ENCODE measurements at regions not wholly inside any gene's neighbourhood (a gene's known extent, or its start where the extent isn't known, plus 50 kb on each side); places are given as distances from the start of the nearest gene placed in this dataset.

GRCh38 chr18:55748227-55748738 lies 160.3 kb upstream of the TCF4 start:
- no peaks in the 10 kb centered on the region for H3K9me3 Mint-ChIP-seq
- H3K27ac Mint-ChIP-seq (ENCODE audit: unreplicated experiment): peak overlapping the region; percentile 74
- no peaks in the 10 kb centered on the region for H3K36me3 Mint-ChIP-seq (ENCODE audit: low read depth)
- H3K4me3 Mint-ChIP-seq: no peak overlapping the region
- no peaks in the 10 kb centered on the region for H3K27me3 Mint-ChIP-seq (ENCODE audit: low read depth)
- no peak for DNase-seq (ENCODE audit: low read depth, low spot score)
- TF ChIP-seq, protein P1, sequence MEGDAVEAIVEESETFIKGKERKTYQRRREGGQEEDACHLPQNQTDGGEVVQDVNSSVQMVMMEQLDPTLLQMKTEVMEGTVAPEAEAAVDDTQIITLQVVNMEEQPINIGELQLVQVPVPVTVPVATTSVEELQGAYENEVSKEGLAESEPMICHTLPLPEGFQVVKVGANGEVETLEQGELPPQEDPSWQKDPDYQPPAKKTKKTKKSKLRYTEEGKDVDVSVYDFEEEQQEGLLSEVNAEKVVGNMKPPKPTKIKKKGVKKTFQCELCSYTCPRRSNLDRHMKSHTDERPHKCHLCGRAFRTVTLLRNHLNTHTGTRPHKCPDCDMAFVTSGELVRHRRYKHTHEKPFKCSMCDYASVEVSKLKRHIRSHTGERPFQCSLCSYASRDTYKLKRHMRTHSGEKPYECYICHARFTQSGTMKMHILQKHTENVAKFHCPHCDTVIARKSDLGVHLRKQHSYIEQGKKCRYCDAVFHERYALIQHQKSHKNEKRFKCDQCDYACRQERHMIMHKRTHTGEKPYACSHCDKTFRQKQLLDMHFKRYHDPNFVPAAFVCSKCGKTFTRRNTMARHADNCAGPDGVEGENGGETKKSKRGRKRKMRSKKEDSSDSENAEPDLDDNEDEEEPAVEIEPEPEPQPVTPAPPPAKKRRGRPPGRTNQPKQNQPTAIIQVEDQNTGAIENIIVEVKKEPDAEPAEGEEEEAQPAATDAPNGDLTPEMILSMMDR (conservative IDR thresholded peaks at IDR 0.05): no peak
- peaks cover 10% of the 10 kb centered on the region for H3K4me1 Mint-ChIP-seq

DNA sequence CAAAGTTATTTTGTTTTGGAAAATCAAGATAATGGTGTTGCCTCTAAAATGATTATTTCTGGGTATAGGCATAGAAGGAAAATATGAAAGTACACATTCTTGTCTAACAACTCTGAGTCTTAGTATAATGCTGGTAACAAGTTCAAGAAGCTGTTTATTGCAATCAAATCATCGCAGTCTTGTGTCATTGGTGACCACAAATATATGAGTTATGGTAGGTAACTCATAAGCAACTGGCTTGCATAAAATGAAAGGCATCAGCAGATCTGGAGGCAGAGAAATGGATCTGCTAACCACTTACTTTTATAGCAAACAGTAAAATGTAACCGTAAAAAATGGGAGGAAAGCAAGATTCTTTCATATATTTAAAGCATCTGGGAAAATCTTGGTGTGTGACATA lies 156.2 kb upstream of the TCF4 start:
- Mint-ChIP-seq H3K27me3 (ENCODE audit: low read depth) (no peaks in the 10 kb centered on the region), H3K4me1 (peaks cover 14% of the 10 kb centered on the region), H3K36me3 (ENCODE audit: low read depth) (no peaks in the 10 kb centered on the region), H3K9me3 (no peaks in the 10 kb centered on the region), H3K4me3 (no peak overlapping the region), H3K27ac (ENCODE audit: unreplicated experiment) (no peak overlapping the region)
- no peak for DNase-seq (ENCODE audit: low read depth, low spot score)
- TF ChIP-seq, protein P1 (conservative IDR thresholded peaks at IDR 0.05): no peak

DNA sequence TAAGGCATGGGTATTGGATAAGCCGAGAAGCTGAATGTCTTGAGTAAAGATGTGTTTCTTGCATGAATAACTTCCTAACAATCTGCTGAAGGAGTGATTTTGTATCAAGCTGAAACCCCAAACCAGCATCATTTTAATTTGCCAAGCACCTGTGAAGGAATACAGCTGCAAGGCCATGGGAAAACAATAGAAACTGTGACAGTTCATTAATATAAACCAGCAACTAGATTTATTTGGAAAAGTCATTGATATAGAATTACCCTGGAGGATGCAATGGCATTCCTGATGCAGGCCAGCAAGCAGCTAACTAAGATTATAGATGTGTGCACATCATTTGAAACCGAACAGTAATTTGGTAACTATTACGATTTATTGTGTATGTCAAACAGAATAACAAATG lies 155.7 kb upstream of the TCF4 start:
- TF ChIP-seq, protein P1 (conservative IDR thresholded peaks at IDR 0.05): no peak
- Mint-ChIP-seq H3K27ac (ENCODE audit: unreplicated experiment) (no peak overlapping the region), H3K36me3 (ENCODE audit: low read depth) (no peaks in the 10 kb centered on the region), H3K27me3 (ENCODE audit: low read depth) (no peaks in the 10 kb centered on the region), H3K9me3 (no peaks in the 10 kb centered on the region), H3K4me3 (no peak overlapping the region), H3K4me1 (peaks cover 14% of the 10 kb centered on the region)
- no peak for DNase-seq (ENCODE audit: low read depth, low spot score)

GRCh38 chr18:55743133-55743532 lies 155.1 kb upstream of the TCF4 start:
- H3K27ac Mint-ChIP-seq (ENCODE audit: unreplicated experiment): no peak overlapping the region
- H3K9me3 Mint-ChIP-seq: no peaks in the 10 kb centered on the region
- H3K4me3 Mint-ChIP-seq: no peak overlapping the region
- no peak for DNase-seq (ENCODE audit: low read depth, low spot score)
- H3K36me3 Mint-ChIP-seq (ENCODE audit: low read depth): no peaks in the 10 kb centered on the region
- H3K27me3 Mint-ChIP-seq (ENCODE audit: low read depth): no peaks in the 10 kb centered on the region
- TF ChIP-seq, protein P1 (conservative IDR thresholded peaks at IDR 0.05): no peak
- H3K4me1 Mint-ChIP-seq: peaks cover 14% of the 10 kb centered on the region

- Mint-ChIP-seq H3K9me3 (no peaks in the 10 kb centered on the region), H3K4me1 (peaks cover 14% of the 10 kb centered on the region), H3K4me3 (no peak overlapping the region), H3K27me3 (ENCODE audit: low read depth) (no peaks in the 10 kb centered on the region), H3K27ac (ENCODE audit: unreplicated experiment) (no peak overlapping the region), H3K36me3 (ENCODE audit: low read depth) (no peaks in the 10 kb centered on the region)
- TF ChIP-seq, protein P1 (conservative IDR thresholded peaks at IDR 0.05): no peak
- no peak for DNase-seq (ENCODE audit: low read depth, low spot score)
Observed at GRCh38 chr18:55739488-55739887, 151.5 kb upstream of the TCF4 start.
